ENCODE measurements at regions not wholly inside any gene's neighbourhood (a gene's known extent, or its start where the extent isn't known, plus 50 kb on each side); places are given as distances from the start of the nearest gene placed in this dataset.

- TF ChIP-seq, protein P1, sequence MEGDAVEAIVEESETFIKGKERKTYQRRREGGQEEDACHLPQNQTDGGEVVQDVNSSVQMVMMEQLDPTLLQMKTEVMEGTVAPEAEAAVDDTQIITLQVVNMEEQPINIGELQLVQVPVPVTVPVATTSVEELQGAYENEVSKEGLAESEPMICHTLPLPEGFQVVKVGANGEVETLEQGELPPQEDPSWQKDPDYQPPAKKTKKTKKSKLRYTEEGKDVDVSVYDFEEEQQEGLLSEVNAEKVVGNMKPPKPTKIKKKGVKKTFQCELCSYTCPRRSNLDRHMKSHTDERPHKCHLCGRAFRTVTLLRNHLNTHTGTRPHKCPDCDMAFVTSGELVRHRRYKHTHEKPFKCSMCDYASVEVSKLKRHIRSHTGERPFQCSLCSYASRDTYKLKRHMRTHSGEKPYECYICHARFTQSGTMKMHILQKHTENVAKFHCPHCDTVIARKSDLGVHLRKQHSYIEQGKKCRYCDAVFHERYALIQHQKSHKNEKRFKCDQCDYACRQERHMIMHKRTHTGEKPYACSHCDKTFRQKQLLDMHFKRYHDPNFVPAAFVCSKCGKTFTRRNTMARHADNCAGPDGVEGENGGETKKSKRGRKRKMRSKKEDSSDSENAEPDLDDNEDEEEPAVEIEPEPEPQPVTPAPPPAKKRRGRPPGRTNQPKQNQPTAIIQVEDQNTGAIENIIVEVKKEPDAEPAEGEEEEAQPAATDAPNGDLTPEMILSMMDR (IDR thresholded peaks at IDR 0.05; ENCODE audit: insufficient read depth, low read length): no peak
- TF ChIP-seq GABPA (IDR thresholded peaks at IDR 0.05; ENCODE audit: low read depth) (no peak), SPI1 (IDR thresholded peaks at IDR 0.05; ENCODE audit: borderline replicate concordance, low read depth) (no peak), POLR2AphosphoS5 (IDR thresholded peaks at IDR 0.05; ENCODE audit: low read depth) (no peak)
- TF ChIP-seq, protein P2, sequence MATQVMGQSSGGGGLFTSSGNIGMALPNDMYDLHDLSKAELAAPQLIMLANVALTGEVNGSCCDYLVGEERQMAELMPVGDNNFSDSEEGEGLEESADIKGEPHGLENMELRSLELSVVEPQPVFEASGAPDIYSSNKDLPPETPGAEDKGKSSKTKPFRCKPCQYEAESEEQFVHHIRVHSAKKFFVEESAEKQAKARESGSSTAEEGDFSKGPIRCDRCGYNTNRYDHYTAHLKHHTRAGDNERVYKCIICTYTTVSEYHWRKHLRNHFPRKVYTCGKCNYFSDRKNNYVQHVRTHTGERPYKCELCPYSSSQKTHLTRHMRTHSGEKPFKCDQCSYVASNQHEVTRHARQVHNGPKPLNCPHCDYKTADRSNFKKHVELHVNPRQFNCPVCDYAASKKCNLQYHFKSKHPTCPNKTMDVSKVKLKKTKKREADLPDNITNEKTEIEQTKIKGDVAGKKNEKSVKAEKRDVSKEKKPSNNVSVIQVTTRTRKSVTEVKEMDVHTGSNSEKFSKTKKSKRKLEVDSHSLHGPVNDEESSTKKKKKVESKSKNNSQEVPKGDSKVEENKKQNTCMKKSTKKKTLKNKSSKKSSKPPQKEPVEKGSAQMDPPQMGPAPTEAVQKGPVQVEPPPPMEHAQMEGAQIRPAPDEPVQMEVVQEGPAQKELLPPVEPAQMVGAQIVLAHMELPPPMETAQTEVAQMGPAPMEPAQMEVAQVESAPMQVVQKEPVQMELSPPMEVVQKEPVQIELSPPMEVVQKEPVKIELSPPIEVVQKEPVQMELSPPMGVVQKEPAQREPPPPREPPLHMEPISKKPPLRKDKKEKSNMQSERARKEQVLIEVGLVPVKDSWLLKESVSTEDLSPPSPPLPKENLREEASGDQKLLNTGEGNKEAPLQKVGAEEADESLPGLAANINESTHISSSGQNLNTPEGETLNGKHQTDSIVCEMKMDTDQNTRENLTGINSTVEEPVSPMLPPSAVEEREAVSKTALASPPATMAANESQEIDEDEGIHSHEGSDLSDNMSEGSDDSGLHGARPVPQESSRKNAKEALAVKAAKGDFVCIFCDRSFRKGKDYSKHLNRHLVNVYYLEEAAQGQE (IDR thresholded peaks at IDR 0.05; ENCODE audit: insufficient replicate concordance, low read depth): no peak
- no peak for DNase-seq (ENCODE audit: low read depth in 1 of 2, low spot score in 1 of 2)
- Histone ChIP-seq H3K27ac (replicated peaks) (no peak overlapping the region), H3K27me3 (ENCODE audit: insufficient read depth, poor library complexity, severe bottlenecking) (no peaks in the 10 kb centered on the region), H3K4me3 (replicated peaks; ENCODE audit: insufficient read depth, low read length) (no peak overlapping the region)
Measured at GRCh38 chr12:13586361-13586760, 389.8 kb downstream of the EMP1 start.

- no peak for DNase-seq (ENCODE audit: low read depth in 1 of 2, low spot score in 1 of 2)
- Histone ChIP-seq H3K27me3 (ENCODE audit: insufficient read depth, poor library complexity, severe bottlenecking) (no peaks in the 10 kb centered on the region), H3K4me3 (replicated peaks; ENCODE audit: insufficient read depth, low read length) (no peak overlapping the region), H3K27ac (replicated peaks) (no peak overlapping the region)
- no peak for TF ChIP-seq SPI1 (IDR thresholded peaks at IDR 0.05; ENCODE audit: borderline replicate concordance, low read depth)
- TF ChIP-seq GABPA (IDR thresholded peaks at IDR 0.05; ENCODE audit: low read depth): no peak
- TF ChIP-seq, protein P2 (IDR thresholded peaks at IDR 0.05; ENCODE audit: insufficient replicate concordance, low read depth): no peak
- TF ChIP-seq, protein P1 (IDR thresholded peaks at IDR 0.05; ENCODE audit: insufficient read depth, low read length): no peak
- no peak for TF ChIP-seq POLR2AphosphoS5 (IDR thresholded peaks at IDR 0.05; ENCODE audit: low read depth)
Measured at GRCh38 chr12:13584541-13584940, 388.0 kb downstream of the EMP1 start.

DNA sequence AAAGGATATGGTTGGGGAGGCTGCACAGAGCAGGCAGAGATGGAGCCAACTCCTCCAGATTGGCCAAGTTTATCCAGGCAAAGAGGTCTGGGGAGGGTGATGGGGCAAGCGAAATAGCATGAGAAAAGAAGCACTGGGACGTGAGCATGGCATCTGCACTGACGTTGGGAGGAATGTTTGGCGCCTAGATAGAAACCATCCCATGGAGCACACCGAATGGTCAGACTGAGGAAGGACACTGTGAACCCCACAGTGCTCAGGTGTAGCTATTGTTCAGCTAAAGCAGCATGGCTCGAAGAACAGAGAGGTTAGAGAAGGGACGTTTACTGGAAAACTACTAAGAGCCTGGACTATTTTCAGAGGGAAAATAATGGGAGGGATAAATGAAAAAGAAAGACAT, 387.1 kb downstream of the EMP1 start:
- DNase-seq (ENCODE audit: low read depth in 1 of 2, low spot score in 1 of 2): no peak
- Histone ChIP-seq H3K27me3 (ENCODE audit: insufficient read depth, poor library complexity, severe bottlenecking) (no peaks in the 10 kb centered on the region), H3K27ac (replicated peaks) (no peak overlapping the region), H3K4me3 (replicated peaks; ENCODE audit: insufficient read depth, low read length) (no peak overlapping the region)
- TF ChIP-seq POLR2AphosphoS5 (IDR thresholded peaks at IDR 0.05; ENCODE audit: low read depth): no peak
- TF ChIP-seq, protein P2 (IDR thresholded peaks at IDR 0.05; ENCODE audit: insufficient replicate concordance, low read depth): no peak
- no peak for TF ChIP-seq SPI1 (IDR thresholded peaks at IDR 0.05; ENCODE audit: borderline replicate concordance, low read depth)
- TF ChIP-seq GABPA (IDR thresholded peaks at IDR 0.05; ENCODE audit: low read depth): no peak
- TF ChIP-seq, protein P1 (IDR thresholded peaks at IDR 0.05; ENCODE audit: insufficient read depth, low read length): no peak
